GM21576 (cell line): ENCODE measurements at regions not wholly inside any gene's neighbourhood (a gene's known extent, or its start where the extent isn't known, plus 50 kb on each side); places are given as distances from the start of the nearest gene placed in this dataset.

Experiments
- ATAC-seq: cut with Tn5 transposase; IDR thresholded peaks from one replicate; pipeline ENCODE4 v1.9.1; 2021; ENCODE audit warnings: mild to moderate bottlenecking, moderate library complexity; ENCODE audit not compliant: unreplicated experiment

DNA sequence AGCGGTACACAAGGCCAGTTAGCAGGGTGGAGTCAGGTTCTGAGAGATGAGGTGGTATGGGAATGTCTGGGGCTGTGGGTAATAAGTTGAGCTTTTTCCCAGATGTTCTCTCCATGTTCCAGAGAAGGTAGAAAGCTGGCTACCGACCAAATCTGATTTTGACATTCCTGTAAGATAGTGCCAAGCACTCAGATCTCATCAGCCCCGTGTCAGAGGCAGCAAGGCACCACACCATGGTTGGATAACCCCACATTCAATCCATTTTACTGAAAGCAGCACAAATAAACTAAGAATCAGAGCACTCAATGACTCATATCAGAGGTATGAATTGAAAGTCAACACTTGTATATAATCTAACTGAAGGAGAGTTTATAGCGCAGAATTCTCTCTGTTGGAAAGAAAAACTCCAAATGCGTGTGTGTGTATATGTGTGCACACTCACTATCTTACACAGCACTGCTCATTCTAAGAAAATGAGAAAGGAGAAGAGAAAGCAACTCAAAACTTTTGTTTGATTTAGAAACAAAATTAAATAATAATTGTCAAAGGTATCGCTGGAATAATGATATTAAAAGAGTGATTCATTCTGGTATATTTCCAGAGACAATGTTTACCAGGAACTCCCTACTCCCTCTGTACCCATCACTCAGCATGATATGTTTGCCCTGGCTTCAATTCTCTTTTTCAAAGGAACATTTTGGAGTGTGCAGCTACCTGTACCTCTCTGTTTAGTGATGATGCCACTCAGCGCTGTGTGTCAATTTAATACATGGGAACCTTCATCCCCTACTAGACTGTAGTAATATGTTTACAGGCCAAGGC, 375.1 kb upstream of the ID2 start:
- ATAC-seq: no peak

DNA sequence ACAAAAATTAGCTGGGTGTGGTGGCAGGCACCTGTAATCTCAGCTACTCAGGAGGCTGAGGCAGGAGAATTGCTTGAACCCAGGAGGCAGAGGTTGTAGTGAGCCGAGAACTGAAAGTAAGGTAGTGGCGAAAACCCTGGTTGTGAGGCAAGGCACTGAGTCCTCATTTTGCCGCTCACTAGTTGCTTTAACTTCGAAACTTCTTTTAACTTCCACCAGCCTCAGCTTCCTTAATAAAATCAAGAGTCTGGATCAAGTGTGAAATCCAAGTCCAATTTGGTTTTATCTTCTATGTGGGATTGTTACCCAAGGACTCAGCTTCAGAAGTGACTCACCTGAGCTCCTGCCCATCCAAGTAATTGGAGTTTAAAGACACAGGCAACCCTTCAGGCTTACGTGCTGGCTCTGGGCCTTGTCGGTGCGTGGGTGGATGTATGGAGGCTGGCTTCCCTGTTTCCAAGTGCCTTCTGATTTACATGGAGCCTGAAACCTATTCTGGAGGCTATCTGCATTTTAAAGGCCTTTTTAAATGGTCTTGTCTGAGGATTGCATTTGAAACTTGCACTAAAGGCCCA, 374.2 kb upstream of the ID2 start:
- ATAC-seq: no peak

DNA sequence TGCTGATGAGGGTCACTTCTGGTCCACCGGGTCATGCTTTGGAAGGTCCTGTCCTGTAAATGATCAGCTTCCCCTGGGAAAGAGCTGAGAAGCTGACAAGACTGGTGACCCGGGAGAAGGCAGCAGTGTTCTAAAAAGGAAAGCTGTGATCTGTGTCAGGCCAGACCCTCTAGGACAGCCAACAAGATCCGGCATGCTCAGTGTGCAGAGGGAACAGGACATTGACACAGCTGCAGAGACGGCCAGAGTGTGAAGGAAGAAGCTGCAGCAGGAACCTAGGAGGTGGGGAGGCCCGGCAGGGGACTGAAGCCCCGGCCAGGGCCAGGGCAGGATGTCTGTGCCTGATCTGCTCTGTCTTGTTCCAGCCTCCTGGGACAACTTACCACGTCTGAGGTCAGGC, 372.7 kb upstream of the ID2 start:
- no peak for ATAC-seq

DNA sequence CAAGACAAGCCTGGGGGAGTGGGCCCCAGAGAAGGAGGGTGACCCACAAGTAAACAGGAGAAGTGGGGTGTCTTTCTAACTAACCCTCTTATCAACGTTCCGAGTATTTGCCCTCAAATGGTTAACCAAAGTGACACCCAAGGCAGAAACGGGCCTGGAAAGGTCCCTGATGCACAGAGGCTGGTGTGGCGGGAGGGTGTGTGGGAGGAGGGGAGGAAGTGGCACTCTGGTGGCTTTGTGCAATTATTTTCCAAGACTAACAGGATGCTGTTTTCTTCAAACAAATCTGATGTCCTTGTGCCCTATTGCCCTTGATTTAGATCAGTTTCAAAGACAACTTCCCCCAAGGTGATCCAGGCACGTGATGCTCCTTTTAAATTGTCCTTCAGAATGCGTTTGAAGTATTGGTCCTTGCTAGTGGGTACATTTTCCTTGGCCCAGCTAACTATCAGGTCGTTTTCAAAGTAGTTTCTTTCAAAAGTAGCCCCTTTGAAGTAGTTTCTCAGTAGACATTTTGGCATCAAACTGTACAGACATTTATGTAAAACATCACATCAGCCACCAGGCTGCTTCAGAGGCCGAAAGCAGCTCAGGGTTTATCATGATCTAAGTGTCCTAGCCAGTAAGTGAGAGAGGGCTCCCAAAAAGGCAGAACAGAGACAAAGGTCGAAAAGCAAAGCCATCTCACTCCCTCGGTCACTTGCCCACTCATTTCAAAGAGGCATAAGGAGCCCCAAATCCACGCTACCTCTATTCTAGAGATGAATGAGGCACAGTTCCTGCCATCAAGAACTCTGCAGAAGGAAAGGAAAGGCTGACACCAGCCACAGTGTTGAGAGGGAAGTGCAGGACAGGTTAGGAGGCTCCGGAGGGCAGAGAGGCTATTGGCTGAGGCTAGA, 371.1 kb upstream of the ID2 start:
- ATAC-seq: no peak

DNA sequence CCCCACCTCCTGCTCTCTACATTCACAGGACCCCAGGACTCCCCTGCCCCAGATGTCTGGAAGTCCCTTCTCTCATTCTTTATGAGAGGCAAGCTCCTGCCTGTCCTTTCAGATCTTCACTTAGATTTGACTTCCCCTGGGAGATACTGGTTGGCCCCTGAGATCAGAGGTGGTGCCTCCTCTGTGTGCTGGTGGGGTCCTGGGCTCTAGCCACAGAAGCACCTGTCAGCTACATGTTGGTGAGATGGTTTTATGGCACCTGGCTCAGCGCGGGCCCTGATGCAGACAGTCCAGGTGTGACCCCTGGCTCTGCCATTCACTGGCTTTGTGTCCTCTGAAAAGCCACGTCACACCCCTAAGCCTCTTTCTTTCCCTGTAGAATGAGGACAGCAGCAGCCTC, 369.6 kb upstream of the ID2 start:
- no peak for ATAC-seq

DNA sequence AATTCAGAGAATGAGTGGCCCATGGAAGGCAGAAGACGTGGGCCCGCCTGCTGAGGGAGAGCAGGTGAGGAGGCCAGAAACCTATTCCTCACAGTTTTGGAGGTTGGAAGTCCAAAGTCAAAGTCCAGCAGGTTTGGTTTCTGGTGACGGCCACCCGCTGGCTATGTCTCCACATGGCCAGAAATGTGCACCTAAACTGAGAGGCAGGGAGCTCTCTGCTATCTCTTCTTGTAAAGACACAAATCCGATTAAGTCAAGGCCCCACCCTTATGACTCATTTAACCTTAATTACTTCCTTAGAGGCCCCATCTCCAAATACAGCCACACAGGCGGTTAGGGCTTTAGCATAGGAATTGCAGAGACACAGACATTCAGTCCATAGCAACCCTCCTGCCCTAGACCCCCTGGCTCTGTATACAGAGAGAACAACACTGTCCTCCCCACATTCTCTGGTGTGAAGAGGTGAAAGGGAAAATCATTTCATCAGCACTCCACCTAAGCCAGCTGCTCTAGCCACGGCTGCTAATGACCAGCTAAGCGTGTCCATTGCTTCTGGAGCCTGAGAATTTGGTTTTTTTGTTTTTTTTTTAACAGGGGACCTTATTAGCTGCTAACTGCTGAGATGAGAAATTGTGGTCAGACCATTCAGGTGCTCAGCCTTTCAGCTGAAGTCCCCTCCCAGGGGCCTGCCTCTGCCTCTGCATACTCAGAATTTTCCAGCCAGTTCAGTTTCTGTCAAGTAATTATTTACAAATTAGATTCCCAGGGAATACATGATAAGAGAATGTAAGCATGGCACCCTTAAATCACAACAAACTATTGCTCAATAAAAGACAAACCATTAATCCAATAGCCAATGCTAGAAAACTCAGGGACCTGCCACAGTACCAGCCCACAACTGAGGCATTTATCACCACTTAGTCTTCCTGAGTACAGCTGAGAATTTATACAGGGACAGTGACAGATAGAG, 368.7 kb upstream of the ID2 start:
- ATAC-seq: peak; percentile 87

DNA sequence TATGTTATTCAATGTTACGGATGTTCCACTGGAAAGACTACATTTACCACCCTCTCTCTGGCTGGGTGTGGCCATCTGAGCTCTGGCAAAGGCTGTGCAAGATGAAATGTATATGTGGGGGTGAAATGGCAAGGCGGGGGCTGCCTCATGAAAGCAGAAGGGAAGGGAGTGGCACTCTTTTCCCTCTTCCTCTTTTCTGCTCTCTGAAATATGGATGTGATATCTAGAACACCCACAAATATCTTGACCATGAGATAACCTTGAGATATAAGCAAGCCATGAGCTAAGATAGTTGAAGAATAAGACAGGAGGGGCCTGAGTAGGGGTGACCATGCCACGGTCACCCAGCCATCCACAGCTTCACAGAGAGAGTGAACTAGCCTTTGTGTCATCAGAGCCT, 367.8 kb upstream of the ID2 start:
- ATAC-seq: no peak

DNA sequence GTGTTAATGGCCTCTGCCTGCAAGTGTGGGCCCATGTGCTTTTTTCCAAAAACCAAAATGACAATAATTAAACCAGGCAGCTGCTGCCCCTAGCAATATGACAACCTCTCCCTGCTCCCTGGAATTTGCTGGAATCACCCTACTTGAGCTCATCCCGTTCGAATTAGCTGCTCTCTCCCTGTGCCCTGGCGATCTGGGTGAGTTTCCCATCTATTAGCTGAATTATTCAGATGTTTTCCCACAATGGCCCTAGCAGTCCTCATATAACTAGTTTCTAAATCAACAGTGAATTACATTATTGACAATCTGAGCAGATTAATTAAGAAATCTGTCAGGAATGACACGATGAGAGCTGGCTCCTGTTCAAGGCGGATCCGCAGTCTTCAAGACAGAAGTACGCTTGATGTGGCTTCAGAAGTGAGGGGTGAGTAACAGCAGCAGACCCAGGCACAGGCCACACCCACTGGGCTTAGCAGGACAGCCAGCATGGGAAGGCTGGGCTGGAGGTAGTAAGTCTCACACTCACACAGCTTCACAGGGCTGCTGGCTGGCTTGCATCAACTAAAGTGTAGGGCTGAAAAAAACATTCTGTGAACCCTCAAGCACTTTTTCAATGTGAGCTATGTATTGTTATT, 366.2 kb upstream of the ID2 start:
- no peak for ATAC-seq

DNA sequence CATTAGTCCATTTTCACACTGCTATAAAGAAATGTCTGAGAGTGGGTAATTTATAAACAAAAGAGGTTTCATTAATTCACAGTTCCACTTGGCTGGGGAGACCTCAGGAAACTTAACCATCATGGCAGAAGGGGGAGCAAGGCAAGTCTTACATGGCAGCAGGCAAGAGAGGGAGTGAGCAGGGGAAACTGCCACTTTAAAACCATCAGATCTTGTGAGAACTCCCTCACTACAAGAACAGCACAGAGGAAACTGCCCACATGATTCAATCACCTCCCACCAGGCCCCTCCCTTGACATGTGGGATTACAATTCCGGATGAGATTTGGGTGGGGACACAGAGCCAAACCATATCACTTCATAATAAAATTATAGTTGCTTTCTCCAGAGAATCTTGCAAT, 365.5 kb upstream of the ID2 start:
- ATAC-seq: no peak

DNA sequence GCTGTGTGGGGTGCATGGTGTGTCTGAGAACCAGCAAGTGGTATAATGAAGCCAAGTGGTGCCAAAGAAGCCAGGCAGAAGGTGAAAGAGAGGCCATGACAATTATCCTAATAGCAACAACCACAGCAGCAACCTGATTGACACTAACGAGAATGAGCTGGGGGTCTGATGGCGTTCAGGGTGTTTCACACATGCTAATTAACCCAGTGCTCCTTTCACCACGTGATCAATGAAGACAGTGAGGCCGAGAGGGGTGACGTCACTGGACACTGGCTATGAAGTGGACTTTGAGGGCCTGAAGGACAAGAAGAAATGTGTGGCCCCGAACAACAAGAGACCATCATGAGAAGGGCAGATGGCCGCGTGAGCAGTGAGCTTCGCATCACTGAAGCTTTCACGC, 364.4 kb upstream of the ID2 start:
- no peak for ATAC-seq

DNA sequence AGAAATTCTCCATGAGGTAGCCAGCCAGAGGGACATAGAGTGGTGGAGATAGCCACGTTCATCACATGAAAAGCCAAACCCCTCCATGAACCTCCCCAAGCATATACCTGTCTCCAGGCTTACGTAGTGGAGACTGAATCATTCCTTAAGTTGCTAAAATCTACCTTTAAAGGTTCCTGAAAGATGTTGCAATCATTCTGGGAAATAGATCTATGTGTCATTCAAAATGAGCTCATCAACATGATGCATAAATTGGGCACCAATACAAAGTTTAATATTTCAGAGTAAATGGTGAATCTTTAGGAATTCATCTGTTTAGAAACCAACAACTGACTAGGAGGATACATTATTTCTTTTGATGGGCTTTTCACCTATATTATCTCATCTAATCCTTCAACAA, 362.6 kb upstream of the ID2 start:
- no peak for ATAC-seq

DNA sequence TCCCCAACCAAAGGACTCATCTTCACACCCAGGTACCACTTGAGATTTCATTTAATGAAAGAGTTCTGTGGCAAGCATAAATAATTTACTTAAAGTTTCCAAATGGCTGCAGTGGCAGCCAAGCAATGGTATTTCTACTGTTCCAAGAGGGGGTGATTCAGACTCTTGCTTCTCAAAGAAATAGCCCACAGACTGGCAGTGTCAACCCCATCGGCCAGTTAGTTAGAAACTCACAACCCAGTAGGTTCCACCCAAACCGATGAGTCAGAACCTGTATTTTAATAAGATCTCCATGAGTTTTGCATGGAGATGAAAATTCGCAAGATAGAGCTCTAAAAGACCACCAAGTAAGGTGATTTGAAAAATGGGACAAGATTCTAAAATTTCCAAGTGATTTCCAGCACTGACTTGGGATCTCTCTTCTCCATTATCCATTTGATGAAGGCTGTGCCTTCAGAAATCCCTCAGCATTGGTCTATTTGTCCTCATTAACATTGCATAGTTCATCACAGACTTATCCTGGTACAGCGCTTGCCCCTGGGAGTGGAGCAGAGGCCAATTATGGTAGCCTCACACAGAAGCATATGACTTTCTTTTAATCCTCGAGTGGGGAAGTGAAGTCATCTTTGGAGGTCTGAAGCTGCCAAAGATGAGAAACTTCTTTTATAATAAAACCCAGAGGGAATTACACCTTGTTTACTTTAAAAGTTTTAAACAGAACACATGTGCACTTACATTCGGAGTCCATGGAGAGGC, 361.4 kb upstream of the ID2 start:
- ATAC-seq: no peak

DNA sequence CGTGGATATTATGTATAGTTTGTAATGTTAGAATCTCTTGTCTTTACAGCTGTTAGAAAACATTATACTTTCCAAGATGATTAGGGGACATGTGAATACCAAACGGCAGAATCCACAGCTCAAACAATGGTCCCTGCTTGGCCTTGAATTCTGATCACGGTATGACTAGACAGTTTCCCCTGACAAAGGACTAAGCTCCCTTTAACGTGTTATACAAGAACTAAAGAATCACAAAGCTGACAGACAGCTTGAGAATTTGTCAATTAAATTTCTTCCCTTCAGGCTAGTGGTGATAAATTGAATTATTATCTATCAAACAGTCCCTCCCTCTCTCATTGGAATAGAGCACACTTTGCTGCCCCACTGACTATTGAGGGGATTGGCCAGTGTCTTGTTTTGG, 359.2 kb upstream of the ID2 start:
- ATAC-seq: no peak

DNA sequence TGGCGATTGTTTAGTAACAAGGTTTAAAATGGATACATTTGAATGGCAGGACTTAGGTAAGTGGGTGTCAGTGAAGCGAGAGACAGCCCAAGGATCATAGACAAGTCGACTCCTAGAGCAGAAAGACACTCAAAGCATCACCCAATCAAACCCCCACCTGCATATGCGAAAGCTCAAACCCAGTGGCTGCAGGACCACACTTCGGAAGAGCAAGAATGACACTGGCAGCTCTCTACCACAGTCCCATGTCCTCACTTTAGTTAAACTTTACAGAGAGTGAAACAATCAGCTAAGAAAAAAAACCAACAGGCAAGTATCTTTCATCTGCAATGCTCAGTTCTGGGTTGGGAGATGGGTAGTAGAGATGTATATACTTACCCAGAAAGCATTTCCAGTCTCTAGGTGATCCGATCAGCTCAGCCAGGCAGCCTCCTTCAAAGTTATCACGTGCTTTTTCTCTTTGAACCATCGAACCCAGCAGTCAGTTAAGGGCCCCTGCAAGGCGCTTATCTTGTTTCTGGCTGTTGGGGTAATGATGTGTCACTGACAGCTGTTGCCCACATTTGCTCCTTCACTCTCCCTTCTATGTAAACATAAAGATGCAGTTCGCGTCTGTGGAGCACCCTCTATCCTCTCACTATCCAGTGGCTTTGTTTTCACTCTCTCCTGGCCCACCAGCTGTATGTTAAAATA, 357.5 kb upstream of the ID2 start:
- ATAC-seq: no peak

DNA sequence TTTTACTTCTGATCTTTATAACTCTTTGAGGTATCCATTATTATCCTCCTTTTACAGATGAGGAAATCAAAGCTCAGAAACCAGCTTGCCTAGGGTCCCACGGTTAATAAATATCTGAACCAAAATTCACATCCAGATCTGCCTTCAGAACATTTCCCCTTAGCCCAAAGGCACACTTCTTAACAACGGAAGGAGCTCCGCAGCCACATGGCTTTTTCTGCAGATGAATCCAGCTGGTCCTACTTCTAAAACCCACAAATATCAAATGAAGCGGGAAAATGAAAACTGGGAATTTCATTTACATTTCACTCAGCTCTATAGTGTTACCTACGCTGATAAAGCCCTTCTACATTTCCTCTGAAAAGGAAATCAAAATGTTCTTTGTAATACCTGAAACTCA, 357.0 kb upstream of the ID2 start:
- ATAC-seq: no peak

DNA sequence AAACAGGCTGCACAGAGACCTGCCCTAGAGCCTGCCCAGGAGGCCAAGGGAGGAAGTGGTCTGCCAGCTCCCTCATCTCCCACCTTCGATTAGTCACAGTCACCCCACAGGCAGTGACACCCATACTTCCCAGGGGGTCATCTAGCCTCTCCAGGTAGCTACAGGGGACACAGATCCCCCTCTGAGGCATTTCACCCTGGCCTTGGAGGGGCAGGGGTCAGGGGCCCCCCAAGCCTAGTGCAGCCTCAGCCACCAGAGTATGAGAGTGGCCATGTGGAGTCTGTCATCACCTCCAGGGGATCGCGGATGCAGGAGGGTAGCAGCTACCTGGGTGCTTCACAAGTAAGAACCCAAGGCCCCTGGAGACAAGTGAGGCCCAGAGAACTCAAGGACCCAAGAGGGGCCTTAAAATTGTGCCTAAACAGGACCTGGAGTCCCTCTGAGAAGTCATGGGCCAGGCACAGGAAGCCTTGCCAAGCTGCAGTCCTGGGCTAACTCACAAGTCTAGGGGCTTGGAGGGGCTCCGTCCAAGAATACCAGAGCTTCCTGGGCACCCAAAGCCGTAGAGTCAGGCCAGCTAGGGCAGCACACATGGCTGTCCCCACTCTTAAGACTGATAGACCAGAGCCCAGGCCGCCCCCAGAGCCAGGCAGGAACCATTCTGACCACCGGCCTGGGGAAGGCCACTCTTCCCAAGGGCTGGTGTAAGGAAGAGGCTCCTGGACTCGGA, 354.3 kb upstream of the ID2 start:
- no peak for ATAC-seq

DNA sequence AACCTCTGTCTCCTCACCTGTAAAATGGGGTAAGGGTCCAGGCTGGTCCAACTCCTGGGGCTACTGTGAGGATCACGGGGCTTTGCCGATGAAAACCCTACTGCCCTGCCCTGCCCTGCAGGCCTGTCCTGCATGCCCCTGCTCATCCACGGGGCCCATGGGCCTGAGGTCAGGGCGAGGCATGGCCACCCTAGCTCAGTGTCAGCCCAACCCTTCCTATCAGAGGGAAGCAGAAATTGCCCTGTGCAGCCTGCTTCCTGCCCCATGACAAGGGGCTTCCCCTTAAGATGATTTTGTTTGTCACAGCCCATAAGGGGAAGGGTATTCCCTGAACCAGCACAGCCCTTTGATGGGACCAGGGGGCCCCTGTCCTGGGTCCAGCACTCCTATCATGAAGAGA, 353.6 kb upstream of the ID2 start:
- no peak for ATAC-seq
